ENCODE measurements at regions not wholly inside any gene's neighbourhood (a gene's known extent, or its start where the extent isn't known, plus 50 kb on each side); places are given as distances from the start of the nearest gene placed in this dataset.

- no peak for DNase-seq (ENCODE audit: low read depth)
Observed at GRCh38 chr1:118717893-118718292, 270.2 kb downstream of the TBX15 start.

GRCh38 chr1:118716775-118717174 is 271.4 kb downstream of the TBX15 start:
- DNase-seq (ENCODE audit: low read depth), result no peak

GRCh38 chr1:118711356-118711755 is 276.8 kb downstream of the TBX15 start:
- no peak for DNase-seq (ENCODE audit: low read depth)

GRCh38 chr1:118698911-118699310 is 289.2 kb downstream of the TBX15 start:
- no peak for DNase-seq (ENCODE audit: low read depth)

- DNase-seq (ENCODE audit: low read depth), result no peak
Observed at GRCh38 chr1:118692143-118692542, 296.0 kb downstream of the TBX15 start.

GRCh38 chr1:118688891-118689290 is 299.3 kb downstream of the TBX15 start:
- DNase-seq (ENCODE audit: low read depth), result no peak

GRCh38 chr1:118661769-118662320 is 326.3 kb downstream of the TBX15 start:
- peak; percentile 13 for DNase-seq (ENCODE audit: low read depth)

- no peak for DNase-seq (ENCODE audit: low read depth)
Observed at GRCh38 chr1:118660769-118661168, 327.4 kb downstream of the TBX15 start.

GRCh38 chr1:118659646-118660045 is 328.5 kb downstream of the TBX15 start:
- no peak for DNase-seq (ENCODE audit: low read depth)

- no peak for DNase-seq (ENCODE audit: low read depth)
Observed at GRCh38 chr1:118650107-118650807, 337.9 kb downstream of the TBX15 start.

- DNase-seq (ENCODE audit: low read depth), result no peak
Observed at GRCh38 chr1:118649369-118650106, 338.6 kb downstream of the TBX15 start.

GRCh38 chr1:118636004-118636403 is 352.1 kb downstream of the TBX15 start:
- no peak for DNase-seq (ENCODE audit: low read depth)

- DNase-seq (ENCODE audit: low read depth), result peak; percentile 29
Observed at GRCh38 chr1:118627435-118627834, 360.7 kb downstream of the TBX15 start.

- DNase-seq (ENCODE audit: low read depth), result no peak
Observed at GRCh38 chr1:118621839-118622238, 366.3 kb downstream of the TBX15 start.

GRCh38 chr1:118618618-118619340 is 369.4 kb downstream of the TBX15 start:
- no peak for DNase-seq (ENCODE audit: low read depth)

GRCh38 chr1:118617916-118618315 is 370.2 kb downstream of the TBX15 start:
- no peak for DNase-seq (ENCODE audit: low read depth)

GRCh38 chr1:118615066-118615465 is 373.1 kb downstream of the TBX15 start:
- no peak for DNase-seq (ENCODE audit: low read depth)

- no peak for DNase-seq (ENCODE audit: low read depth)
Observed at GRCh38 chr1:118589238-118589846, 398.8 kb downstream of the TBX15 start.

GRCh38 chr1:118588566-118588965 is 399.6 kb downstream of the TBX15 start:
- DNase-seq (ENCODE audit: low read depth), result no peak

GRCh38 chr1:118578276-118578675 is 393.2 kb upstream of the SPAG17 start:
- no peak for DNase-seq (ENCODE audit: low read depth)

- DNase-seq (ENCODE audit: low read depth), result no peak
Observed at GRCh38 chr1:118575060-118575459, 390.0 kb upstream of the SPAG17 start.

Measured in HS-5 (cell line).